Loucy (cell line): ENCODE measurements at regions not wholly inside any gene's neighbourhood (a gene's known extent, or its start where the extent isn't known, plus 50 kb on each side); places are given as distances from the start of the nearest gene placed in this dataset.

Experiments used
- CTCF ChIP-seq: fragments of 200-600 bp; sonication (generic); conservative IDR thresholded peaks from 2 replicates; pipeline ENCODE4 v1.5.1; 2014; ENCODE audit warnings: mild to moderate bottlenecking, antibody characterized with exemption, low read length
- EZH2phosphoT487 ChIP-seq: fragments of 200-600 bp; IDR thresholded peaks from 2 replicates; pipeline ENCODE4 v1.6.1; 2018; ENCODE audit warnings: antibody characterized with exemption, mild to moderate bottlenecking, moderate library complexity, borderline replicate concordance

GRCh38 chr13:26965952-26966700 is 205.5 kb downstream of the USP12 start:
- TF ChIP-seq CTCF (no peak), EZH2phosphoT487 (no peak)
